Breast epithelium (tissue), 3 donors: ENCODE measurements at regions not wholly inside any gene's neighbourhood (a gene's known extent, or its start where the extent isn't known, plus 50 kb on each side); places are given as distances from the start of the nearest gene placed in this dataset.

Experiments
- POLR2A ChIP-seq: fragments of 450-650 bp; IDR thresholded peaks from one replicate; pipeline ENCODE4 v1.6.1; 2016; ENCODE audit warnings: antibody characterized with exemption, mild to moderate bottlenecking, moderate library complexity
- TF ChIP-seq, protein P1 (sequence below), 3 donors: fragments of 450-650 bp; IDR thresholded peaks; one replicate each; pipeline ENCODE4 v1.5.1; 2016 to 2017; ENCODE audit warnings: antibody characterized with exemption in 3 of 3, mild to moderate bottlenecking in 3 of 3, moderate library complexity in 3 of 3

DNA sequence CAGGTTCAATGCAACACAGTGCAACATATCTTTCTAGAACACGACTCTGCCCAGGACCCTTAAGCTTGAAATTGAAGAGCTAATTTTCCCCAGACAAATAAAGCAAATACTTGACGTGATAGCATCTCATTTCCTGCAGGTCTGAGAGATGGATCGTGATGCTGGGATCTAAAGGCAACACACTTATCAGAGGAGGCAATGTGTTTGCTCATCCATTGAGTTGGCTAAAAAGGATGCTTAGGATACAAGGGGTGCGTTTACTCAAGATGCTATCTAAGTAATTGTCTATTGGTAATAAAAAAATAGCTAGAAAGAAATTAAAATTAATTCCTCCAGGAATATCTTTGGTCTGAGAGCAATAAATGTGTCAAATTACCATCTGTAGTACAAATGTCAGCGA is 129.0 kb downstream of the SOCS6 start:
- TF ChIP-seq, protein P1, sequence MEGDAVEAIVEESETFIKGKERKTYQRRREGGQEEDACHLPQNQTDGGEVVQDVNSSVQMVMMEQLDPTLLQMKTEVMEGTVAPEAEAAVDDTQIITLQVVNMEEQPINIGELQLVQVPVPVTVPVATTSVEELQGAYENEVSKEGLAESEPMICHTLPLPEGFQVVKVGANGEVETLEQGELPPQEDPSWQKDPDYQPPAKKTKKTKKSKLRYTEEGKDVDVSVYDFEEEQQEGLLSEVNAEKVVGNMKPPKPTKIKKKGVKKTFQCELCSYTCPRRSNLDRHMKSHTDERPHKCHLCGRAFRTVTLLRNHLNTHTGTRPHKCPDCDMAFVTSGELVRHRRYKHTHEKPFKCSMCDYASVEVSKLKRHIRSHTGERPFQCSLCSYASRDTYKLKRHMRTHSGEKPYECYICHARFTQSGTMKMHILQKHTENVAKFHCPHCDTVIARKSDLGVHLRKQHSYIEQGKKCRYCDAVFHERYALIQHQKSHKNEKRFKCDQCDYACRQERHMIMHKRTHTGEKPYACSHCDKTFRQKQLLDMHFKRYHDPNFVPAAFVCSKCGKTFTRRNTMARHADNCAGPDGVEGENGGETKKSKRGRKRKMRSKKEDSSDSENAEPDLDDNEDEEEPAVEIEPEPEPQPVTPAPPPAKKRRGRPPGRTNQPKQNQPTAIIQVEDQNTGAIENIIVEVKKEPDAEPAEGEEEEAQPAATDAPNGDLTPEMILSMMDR (IDR thresholded peaks at IDR 0.05) = no peak
- TF ChIP-seq POLR2A = no peak
